ENCODE measurements at regions not wholly inside any gene's neighbourhood (a gene's known extent, or its start where the extent isn't known, plus 50 kb on each side); places are given as distances from the start of the nearest gene placed in this dataset.

GRCh38 chr4:13248621-13249298 is 235.4 kb downstream of the RAB28 start:
- Histone ChIP-seq H3K9ac (ENCODE audit: low read depth, low read length) (no peak overlapping the region), H3K4me3 (ENCODE audit: low read length) (no peak overlapping the region), H3K4me1 (ENCODE audit: control insufficient read depth, insufficient read depth, low read length) (no peaks in the 10 kb centered on the region), H3K36me3 (ENCODE audit: insufficient read depth, low read length) (no peaks in the 10 kb centered on the region), H3K4me2 (ENCODE audit: low read length) (no peak overlapping the region), H3K27me3 (ENCODE audit: control insufficient read depth, insufficient read depth, low read length) (no peaks in the 10 kb centered on the region), H3K9me3 (replicated peaks; ENCODE audit: low read length) (peaks cover 4% of the 10 kb centered on the region)

GRCh38 chr4:13246107-13246506 is 238.0 kb downstream of the RAB28 start:
- no peaks in the 10 kb centered on the region for H3K4me1 ChIP-seq (ENCODE audit: control insufficient read depth, insufficient read depth, low read length)
- no peaks in the 10 kb centered on the region for H3K27me3 ChIP-seq (ENCODE audit: control insufficient read depth, insufficient read depth, low read length)
- no peaks in the 10 kb centered on the region for H3K36me3 ChIP-seq (ENCODE audit: insufficient read depth, low read length)
- no peak overlapping the region for H3K4me3 ChIP-seq (ENCODE audit: low read length)
- H3K9ac ChIP-seq (ENCODE audit: low read depth, low read length) = no peak overlapping the region
- peaks cover 4% of the 10 kb centered on the region for H3K9me3 ChIP-seq (replicated peaks; ENCODE audit: low read length)
- no peak overlapping the region for H3K4me2 ChIP-seq (ENCODE audit: low read length)

- Histone ChIP-seq H3K9me3 (replicated peaks; ENCODE audit: low read length) (peaks cover 4% of the 10 kb centered on the region), H3K4me2 (ENCODE audit: low read length) (no peak overlapping the region), H3K4me3 (ENCODE audit: low read length) (no peak overlapping the region), H3K4me1 (ENCODE audit: control insufficient read depth, insufficient read depth, low read length) (no peaks in the 10 kb centered on the region), H3K9ac (ENCODE audit: low read depth, low read length) (no peak overlapping the region), H3K27me3 (ENCODE audit: control insufficient read depth, insufficient read depth, low read length) (no peaks in the 10 kb centered on the region), H3K36me3 (ENCODE audit: insufficient read depth, low read length) (no peaks in the 10 kb centered on the region)
These were observed 239.7 kb downstream of the RAB28 start for GRCh38 chr4:13244444-13244843.

GRCh38 chr4:13243152-13243551 is 241.0 kb downstream of the RAB28 start:
- H3K4me3 ChIP-seq (ENCODE audit: low read length) = no peak overlapping the region
- H3K4me2 ChIP-seq (ENCODE audit: low read length) = no peak overlapping the region
- H3K9ac ChIP-seq (ENCODE audit: low read depth, low read length) = no peak overlapping the region
- no peaks in the 10 kb centered on the region for H3K27me3 ChIP-seq (ENCODE audit: control insufficient read depth, insufficient read depth, low read length)
- H3K9me3 ChIP-seq (replicated peaks; ENCODE audit: low read length) = peaks cover 4% of the 10 kb centered on the region
- no peaks in the 10 kb centered on the region for H3K4me1 ChIP-seq (ENCODE audit: control insufficient read depth, insufficient read depth, low read length)
- no peaks in the 10 kb centered on the region for H3K36me3 ChIP-seq (ENCODE audit: insufficient read depth, low read length)

GRCh38 chr4:13240066-13240465 is 244.1 kb downstream of the RAB28 start:
- H3K27me3 ChIP-seq (ENCODE audit: control insufficient read depth, insufficient read depth, low read length) = no peaks in the 10 kb centered on the region
- H3K4me2 ChIP-seq (ENCODE audit: low read length) = no peak overlapping the region
- no peaks in the 10 kb centered on the region for H3K36me3 ChIP-seq (ENCODE audit: insufficient read depth, low read length)
- H3K9me3 ChIP-seq (replicated peaks; ENCODE audit: low read length) = no peaks in the 10 kb centered on the region
- H3K9ac ChIP-seq (ENCODE audit: low read depth, low read length) = no peak overlapping the region
- H3K4me3 ChIP-seq (ENCODE audit: low read length) = no peak overlapping the region
- no peaks in the 10 kb centered on the region for H3K4me1 ChIP-seq (ENCODE audit: control insufficient read depth, insufficient read depth, low read length)

GRCh38 chr4:13238936-13239335 is 245.2 kb downstream of the RAB28 start:
- Histone ChIP-seq H3K36me3 (ENCODE audit: insufficient read depth, low read length) (no peaks in the 10 kb centered on the region), H3K4me1 (ENCODE audit: control insufficient read depth, insufficient read depth, low read length) (no peaks in the 10 kb centered on the region), H3K9ac (ENCODE audit: low read depth, low read length) (no peak overlapping the region), H3K9me3 (replicated peaks; ENCODE audit: low read length) (no peaks in the 10 kb centered on the region), H3K27me3 (ENCODE audit: control insufficient read depth, insufficient read depth, low read length) (no peaks in the 10 kb centered on the region), H3K4me2 (ENCODE audit: low read length) (no peak overlapping the region), H3K4me3 (ENCODE audit: low read length) (no peak overlapping the region)

GRCh38 chr4:13236485-13236884 is 247.7 kb downstream of the RAB28 start:
- Histone ChIP-seq H3K4me2 (ENCODE audit: low read length) (no peak overlapping the region), H3K27me3 (ENCODE audit: control insufficient read depth, insufficient read depth, low read length) (no peaks in the 10 kb centered on the region), H3K36me3 (ENCODE audit: insufficient read depth, low read length) (no peaks in the 10 kb centered on the region), H3K9ac (ENCODE audit: low read depth, low read length) (no peak overlapping the region), H3K4me1 (ENCODE audit: control insufficient read depth, insufficient read depth, low read length) (no peaks in the 10 kb centered on the region), H3K9me3 (replicated peaks; ENCODE audit: low read length) (no peaks in the 10 kb centered on the region), H3K4me3 (ENCODE audit: low read length) (no peak overlapping the region)

- Histone ChIP-seq H3K4me2 (ENCODE audit: low read length) (no peak overlapping the region), H3K9me3 (replicated peaks; ENCODE audit: low read length) (no peaks in the 10 kb centered on the region), H3K27me3 (ENCODE audit: control insufficient read depth, insufficient read depth, low read length) (no peaks in the 10 kb centered on the region), H3K9ac (ENCODE audit: low read depth, low read length) (no peak overlapping the region), H3K4me1 (ENCODE audit: control insufficient read depth, insufficient read depth, low read length) (no peaks in the 10 kb centered on the region), H3K36me3 (ENCODE audit: insufficient read depth, low read length) (no peaks in the 10 kb centered on the region), H3K4me3 (ENCODE audit: low read length) (no peak overlapping the region)
These were observed 250.4 kb downstream of the RAB28 start for GRCh38 chr4:13233755-13234154.

- Histone ChIP-seq H3K4me1 (ENCODE audit: control insufficient read depth, insufficient read depth, low read length) (no peaks in the 10 kb centered on the region), H3K4me3 (ENCODE audit: low read length) (no peak overlapping the region), H3K9ac (ENCODE audit: low read depth, low read length) (no peak overlapping the region), H3K9me3 (replicated peaks; ENCODE audit: low read length) (no peaks in the 10 kb centered on the region), H3K4me2 (ENCODE audit: low read length) (no peak overlapping the region), H3K36me3 (ENCODE audit: insufficient read depth, low read length) (no peaks in the 10 kb centered on the region), H3K27me3 (ENCODE audit: control insufficient read depth, insufficient read depth, low read length) (no peaks in the 10 kb centered on the region)
These were observed 264.2 kb downstream of the RAB28 start for GRCh38 chr4:13219971-13220370.

- no peaks in the 10 kb centered on the region for H3K36me3 ChIP-seq (ENCODE audit: insufficient read depth, low read length)
- no peak overlapping the region for H3K4me2 ChIP-seq (ENCODE audit: low read length)
- H3K9ac ChIP-seq (ENCODE audit: low read depth, low read length) = no peak overlapping the region
- H3K4me1 ChIP-seq (ENCODE audit: control insufficient read depth, insufficient read depth, low read length) = no peaks in the 10 kb centered on the region
- no peaks in the 10 kb centered on the region for H3K9me3 ChIP-seq (replicated peaks; ENCODE audit: low read length)
- no peak overlapping the region for H3K4me3 ChIP-seq (ENCODE audit: low read length)
- no peaks in the 10 kb centered on the region for H3K27me3 ChIP-seq (ENCODE audit: control insufficient read depth, insufficient read depth, low read length)
These were observed 265.7 kb downstream of the RAB28 start for GRCh38 chr4:13218326-13218958.

GRCh38 chr4:13215560-13215959 is 268.6 kb downstream of the RAB28 start:
- no peaks in the 10 kb centered on the region for H3K9me3 ChIP-seq (replicated peaks; ENCODE audit: low read length)
- no peak overlapping the region for H3K4me2 ChIP-seq (ENCODE audit: low read length)
- no peaks in the 10 kb centered on the region for H3K36me3 ChIP-seq (ENCODE audit: insufficient read depth, low read length)
- H3K9ac ChIP-seq (ENCODE audit: low read depth, low read length) = no peak overlapping the region
- H3K4me3 ChIP-seq (ENCODE audit: low read length) = no peak overlapping the region
- no peaks in the 10 kb centered on the region for H3K4me1 ChIP-seq (ENCODE audit: control insufficient read depth, insufficient read depth, low read length)
- H3K27me3 ChIP-seq (ENCODE audit: control insufficient read depth, insufficient read depth, low read length) = no peaks in the 10 kb centered on the region

- Histone ChIP-seq H3K36me3 (ENCODE audit: insufficient read depth, low read length) (no peaks in the 10 kb centered on the region), H3K4me2 (ENCODE audit: low read length) (no peak overlapping the region), H3K27me3 (ENCODE audit: control insufficient read depth, insufficient read depth, low read length) (no peaks in the 10 kb centered on the region), H3K9ac (ENCODE audit: low read depth, low read length) (no peak overlapping the region), H3K4me3 (ENCODE audit: low read length) (no peak overlapping the region), H3K9me3 (replicated peaks; ENCODE audit: low read length) (no peaks in the 10 kb centered on the region), H3K4me1 (ENCODE audit: control insufficient read depth, insufficient read depth, low read length) (no peaks in the 10 kb centered on the region)
These were observed 271.2 kb downstream of the RAB28 start for GRCh38 chr4:13212936-13213335.
